Effector CD8-positive, alpha-beta T cell (primary cell): ENCODE measurements at regions not wholly inside any gene's neighbourhood (a gene's known extent, or its start where the extent isn't known, plus 50 kb on each side); places are given as distances from the start of the nearest gene placed in this dataset.

Experiments used
- DNase-seq: peaks from one replicate; lab custom pipeline; 2025; lab: John Stamatoyannopoulos, UW

- DNase-seq: no peak
Observed at GRCh38 chr4:14236359-14236758, 608.8 kb upstream of the BOD1L1 start.

GRCh38 chr4:14237911-14238310, 610.4 kb upstream of the BOD1L1 start:
- no peak for DNase-seq

GRCh38 chr4:14241574-14241973, 614.0 kb upstream of the BOD1L1 start:
- DNase-seq: no peak

GRCh38 chr4:14247767-14248166, 620.2 kb upstream of the BOD1L1 start:
- no peak for DNase-seq

- no peak for DNase-seq
Observed at GRCh38 chr4:14249226-14249625, 621.7 kb upstream of the BOD1L1 start.

GRCh38 chr4:14254252-14254651, 626.7 kb upstream of the BOD1L1 start:
- no peak for DNase-seq

- DNase-seq: no peak
Observed at GRCh38 chr4:14254926-14255325, 627.4 kb upstream of the BOD1L1 start.

- no peak for DNase-seq
Observed at GRCh38 chr4:14257903-14258302, 630.4 kb upstream of the BOD1L1 start.

GRCh38 chr4:14259936-14260335, 632.4 kb upstream of the BOD1L1 start:
- no peak for DNase-seq

- DNase-seq: no peak
Observed at GRCh38 chr4:14260591-14260990, 633.1 kb upstream of the BOD1L1 start.

GRCh38 chr4:14262221-14262620, 634.7 kb upstream of the BOD1L1 start:
- DNase-seq: no peak

GRCh38 chr4:14264437-14264836, 636.9 kb upstream of the BOD1L1 start:
- DNase-seq: no peak

- DNase-seq: no peak
Observed at GRCh38 chr4:14265651-14266050, 638.1 kb upstream of the BOD1L1 start.

- DNase-seq: no peak
Observed at GRCh38 chr4:14267373-14268060, 640.0 kb upstream of the BOD1L1 start.

- no peak for DNase-seq
Observed at GRCh38 chr4:14269824-14270223, 642.3 kb upstream of the BOD1L1 start.

GRCh38 chr4:14272206-14272605, 644.7 kb upstream of the BOD1L1 start:
- DNase-seq: no peak

GRCh38 chr4:14277505-14277904, 650.0 kb upstream of the BOD1L1 start:
- no peak for DNase-seq

GRCh38 chr4:14280567-14280966, 653.0 kb upstream of the BOD1L1 start:
- no peak for DNase-seq

GRCh38 chr4:14284578-14284977, 657.1 kb upstream of the BOD1L1 start:
- DNase-seq: no peak

GRCh38 chr4:14289708-14290107, 662.2 kb upstream of the BOD1L1 start:
- DNase-seq: no peak

GRCh38 chr4:14293582-14293981, 666.1 kb upstream of the BOD1L1 start:
- no peak for DNase-seq

GRCh38 chr4:14294611-14295010, 667.1 kb upstream of the BOD1L1 start:
- DNase-seq: no peak

- DNase-seq: no peak
Observed at GRCh38 chr4:14299166-14299565, 671.6 kb upstream of the BOD1L1 start.

GRCh38 chr4:14302021-14302420, 674.5 kb upstream of the BOD1L1 start:
- DNase-seq: no peak
